ENCODE measurements at regions not wholly inside any gene's neighbourhood (a gene's known extent, or its start where the extent isn't known, plus 50 kb on each side); places are given as distances from the start of the nearest gene placed in this dataset.

GRCh38 chr6:155706806-155707205 lies 251.2 kb upstream of the NOX3 start:
- no peak for DNase-seq

DNA sequence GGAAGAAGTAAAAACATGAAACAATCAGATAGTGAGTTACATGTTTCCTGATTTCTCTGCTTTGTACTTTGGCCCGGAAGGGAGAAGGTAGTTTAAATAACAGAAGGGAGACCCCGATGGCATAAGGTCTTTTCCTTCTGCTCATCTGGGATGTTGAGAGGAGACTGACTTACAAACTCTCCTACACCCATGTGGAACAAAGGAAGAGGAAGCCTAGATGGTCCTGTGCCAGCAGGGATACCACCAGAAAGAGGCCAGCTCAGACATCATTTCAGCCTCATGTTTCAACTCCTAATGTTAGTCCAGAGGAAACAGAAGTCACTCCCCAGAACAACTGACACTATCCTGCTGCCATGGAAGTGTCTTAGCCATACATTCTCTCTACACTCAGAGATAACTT lies 250.7 kb upstream of the NOX3 start:
- no peak for DNase-seq

DNA sequence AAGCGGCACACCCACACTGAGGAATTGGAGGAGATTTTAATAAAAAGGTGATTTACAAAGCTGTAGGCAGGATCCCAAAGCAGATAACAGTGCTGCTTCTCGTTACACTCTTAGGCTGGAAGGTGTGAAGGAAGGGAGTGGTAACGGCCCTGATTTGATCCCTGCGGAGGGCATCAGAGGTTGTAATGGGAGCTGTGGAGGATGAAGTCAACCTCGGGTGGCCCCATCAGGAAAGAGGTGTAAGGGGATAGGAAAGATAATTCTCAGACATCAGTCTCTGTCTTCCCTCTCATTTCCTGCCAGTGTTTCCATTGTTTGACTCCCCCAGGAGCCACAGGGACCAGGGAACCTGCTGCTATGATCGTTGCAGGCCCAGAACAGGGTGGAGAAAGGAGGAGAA lies 245.7 kb upstream of the NOX3 start:
- no peak for DNase-seq

GRCh38 chr6:155695495-155695894 lies 239.9 kb upstream of the NOX3 start:
- DNase-seq: no peak

DNA sequence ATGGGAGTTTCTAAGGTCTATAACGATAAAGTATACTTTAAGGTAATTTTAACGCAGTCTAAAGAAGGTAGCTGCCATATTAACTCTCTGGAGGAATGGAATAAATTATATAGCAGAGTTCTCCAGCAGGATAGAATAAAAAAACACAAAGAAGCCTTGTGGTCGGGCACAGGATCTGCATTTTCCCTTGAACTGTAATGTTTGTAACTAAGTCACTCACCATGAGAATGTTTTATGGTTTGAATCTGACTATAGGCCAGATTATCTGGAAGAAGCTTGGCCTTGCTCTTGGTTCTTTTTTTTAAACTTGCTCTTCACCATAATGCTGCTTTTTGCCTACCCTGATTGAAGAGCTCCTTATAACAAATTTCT lies 238.8 kb upstream of the NOX3 start:
- DNase-seq: no peak

DNA sequence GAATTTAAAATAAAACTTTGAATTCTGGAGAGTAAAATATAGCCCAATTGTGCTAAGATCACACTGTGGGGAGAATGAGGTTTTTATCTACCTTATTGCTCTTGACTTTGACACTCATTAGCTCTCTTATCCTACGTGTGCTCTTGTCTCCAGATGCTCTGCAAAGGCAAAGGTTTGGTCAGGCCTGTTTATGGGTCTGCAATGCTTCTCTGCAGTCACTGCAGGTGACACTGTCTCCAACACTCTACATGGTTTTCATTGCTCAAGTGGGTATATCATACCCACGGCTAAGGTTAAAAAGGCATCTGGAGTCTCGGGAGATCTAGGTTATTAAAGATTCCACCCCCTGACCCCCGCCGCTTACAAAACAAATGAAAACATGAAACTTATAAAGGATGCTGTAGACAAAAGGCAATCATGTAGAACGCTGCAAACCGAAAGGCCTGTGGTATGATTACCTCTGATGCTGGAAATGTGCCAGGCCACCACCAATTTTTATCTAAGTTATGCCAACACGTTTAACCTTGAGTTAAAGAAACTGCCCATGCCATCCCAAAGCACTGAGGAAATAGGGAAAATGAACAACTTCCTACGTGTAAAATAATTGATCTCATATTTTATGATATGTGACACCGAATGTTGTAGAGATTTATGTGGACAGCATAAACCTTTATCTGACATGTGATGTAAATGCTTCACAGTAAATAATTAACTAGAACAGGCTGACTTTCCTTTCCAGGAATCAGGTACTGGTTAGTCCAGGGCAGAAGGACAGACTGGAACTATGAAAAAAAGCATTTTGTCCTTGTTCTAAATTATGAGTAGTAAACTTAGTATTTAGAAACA lies 238.2 kb upstream of the NOX3 start:
- no peak for DNase-seq

DNA sequence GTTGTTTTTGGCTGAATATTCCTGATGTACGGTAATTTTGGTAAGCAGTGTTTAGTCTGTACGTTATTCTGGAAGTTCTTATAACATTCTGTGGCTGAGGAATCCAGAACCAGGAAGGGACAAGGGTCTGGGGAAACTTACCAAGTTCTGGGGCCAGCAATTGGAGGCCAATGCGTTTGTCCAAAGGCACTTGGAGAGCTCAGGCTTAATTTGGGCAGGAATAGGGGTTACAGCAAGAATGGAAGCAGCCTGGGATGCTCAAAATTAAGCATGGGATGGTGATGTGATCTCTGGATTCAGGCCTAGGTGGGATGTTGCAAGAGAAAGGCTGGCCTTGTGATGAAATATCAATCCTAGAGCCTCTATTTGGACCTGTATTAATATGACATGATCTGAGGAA lies 235.2 kb upstream of the NOX3 start:
- no peak for DNase-seq

GRCh38 chr6:155687645-155688044 lies 232.0 kb upstream of the NOX3 start:
- no peak for DNase-seq

DNA sequence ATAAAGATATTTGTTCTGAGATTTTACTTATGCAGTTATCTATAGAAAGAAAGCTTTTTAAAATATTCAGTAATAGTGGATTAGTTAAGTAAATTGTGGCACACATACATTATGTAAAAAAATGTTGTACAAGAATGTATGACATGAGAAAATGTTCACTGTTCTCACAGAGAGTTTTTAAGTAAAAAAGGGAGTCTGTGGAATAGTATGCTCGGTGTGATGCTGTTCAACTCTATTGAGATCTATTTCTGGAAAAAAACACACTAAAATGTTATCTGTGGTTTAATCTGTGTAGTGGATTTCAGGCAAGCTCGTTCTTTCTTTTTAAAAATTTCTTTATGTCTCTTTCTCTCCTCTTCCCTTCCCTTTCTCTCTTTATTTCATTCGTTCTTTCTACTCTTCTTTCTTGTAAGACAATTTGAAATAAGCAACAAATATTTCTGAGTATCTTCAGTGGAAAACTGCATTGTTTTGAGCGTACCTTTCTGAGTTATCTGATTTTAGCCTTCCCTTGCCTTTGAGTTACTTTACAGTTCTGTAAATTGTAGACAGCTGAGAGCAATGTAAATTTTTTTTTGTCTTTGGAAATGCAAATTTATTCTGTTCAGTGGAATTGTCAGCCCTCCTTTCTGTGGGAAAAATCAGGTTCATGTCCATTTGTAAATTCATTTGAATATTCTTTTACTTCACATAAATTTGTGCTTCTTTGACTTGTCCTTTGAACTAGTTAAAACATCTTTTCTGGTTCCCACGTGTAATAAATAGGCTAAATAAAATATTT lies 229.0 kb upstream of the NOX3 start:
- no peak for DNase-seq

GRCh38 chr6:155678361-155678760 lies 222.7 kb upstream of the NOX3 start:
- DNase-seq: no peak

DNA sequence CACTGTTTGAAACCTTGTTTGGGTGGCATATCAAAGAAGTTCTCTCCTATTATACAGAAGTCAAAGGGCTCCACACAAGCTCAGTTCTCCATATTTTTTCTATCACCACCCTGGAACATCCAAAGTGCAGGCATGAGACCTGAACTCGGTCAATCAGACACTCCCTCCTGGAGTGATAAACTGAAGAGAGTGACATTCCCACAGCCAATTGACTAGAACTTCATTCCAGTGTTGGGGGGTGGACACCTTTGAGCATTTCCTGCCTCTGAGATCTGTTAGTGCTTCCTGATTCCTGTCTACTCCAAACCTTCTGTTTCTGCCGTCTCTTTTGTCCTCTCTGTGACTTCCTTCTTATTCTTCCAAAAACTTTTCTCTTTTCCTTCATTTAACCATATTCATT lies 220.7 kb upstream of the NOX3 start:
- DNase-seq: no peak

DNA sequence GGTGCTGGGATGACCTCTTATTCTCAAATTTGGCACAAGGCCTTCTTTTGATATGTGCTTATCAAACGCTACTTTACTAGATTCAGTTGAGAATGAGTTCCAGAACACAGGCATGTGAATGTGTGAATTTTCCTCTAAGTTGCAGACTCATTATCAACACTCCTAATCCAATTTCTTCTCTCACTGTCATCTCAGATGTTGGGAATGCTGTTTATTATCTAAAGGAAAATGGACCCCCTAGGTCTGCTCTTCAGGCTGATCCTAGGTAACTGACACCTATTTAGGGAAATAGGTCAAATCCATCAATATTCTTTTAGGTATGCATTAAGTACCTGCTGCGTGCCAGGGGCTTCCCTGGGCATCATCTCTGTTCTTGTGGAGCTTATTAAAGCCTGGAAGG lies 215.0 kb upstream of the NOX3 start:
- DNase-seq: no peak

- DNase-seq: no peak
Measured at GRCh38 chr6:155660251-155660977, 204.8 kb upstream of the NOX3 start.

DNA sequence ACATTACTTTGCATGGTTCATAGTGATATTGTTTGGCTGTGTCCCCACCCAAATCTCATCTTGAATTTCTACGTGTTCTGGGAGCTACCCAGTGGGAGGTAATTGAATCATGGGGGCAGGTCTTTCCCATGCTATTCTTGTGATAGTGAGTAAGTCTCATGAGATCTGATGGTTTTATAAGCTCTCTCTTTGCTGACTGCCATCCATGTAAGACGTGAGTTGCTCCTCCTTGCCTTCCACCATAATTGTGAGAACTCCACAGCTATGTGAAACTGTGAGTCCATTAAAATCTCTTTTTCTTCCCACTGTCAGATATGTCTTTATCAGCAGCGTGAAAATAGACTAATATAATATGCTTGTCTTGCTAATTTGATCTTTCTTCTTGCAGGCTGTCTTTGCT lies 200.4 kb upstream of the NOX3 start:
- no peak for DNase-seq

DNA sequence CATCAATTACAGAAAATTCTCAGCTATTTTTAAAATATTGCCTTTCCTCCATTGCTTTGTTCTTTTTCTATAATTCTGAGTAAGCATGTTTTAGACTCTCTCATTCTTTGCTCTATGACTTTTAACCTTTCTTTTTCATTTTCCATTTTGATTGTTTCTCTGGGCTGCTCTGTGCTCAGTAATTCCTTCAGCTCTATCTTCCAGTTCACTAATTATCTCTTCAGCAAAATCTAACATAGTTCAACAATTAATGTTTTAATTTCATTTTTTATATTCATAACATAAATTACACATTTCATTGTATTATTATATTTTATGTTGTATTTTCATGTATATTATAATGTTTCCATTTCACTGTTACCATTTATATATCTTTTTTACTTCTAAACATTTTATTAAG lies 198.8 kb upstream of the NOX3 start:
- no peak for DNase-seq

DNA sequence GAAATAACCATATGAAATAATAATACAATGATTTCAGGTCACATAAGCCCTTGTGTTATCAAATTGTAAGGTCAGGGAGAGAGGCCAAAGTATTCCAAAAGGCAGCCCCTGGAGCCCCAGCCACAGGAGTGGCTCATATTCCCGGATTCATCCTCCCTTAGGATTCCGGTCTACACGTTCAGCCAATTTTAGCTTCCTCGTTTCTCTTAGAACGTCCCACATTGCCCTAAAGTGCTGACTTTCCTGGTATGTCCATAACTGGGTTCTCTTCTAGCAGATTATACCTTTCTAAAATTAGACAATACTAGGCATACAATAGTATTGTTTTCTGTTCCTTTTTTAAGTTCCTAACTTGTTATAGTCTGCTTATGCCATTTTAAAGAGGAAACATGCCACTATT lies 192.7 kb upstream of the NOX3 start:
- no peak for DNase-seq

DNA sequence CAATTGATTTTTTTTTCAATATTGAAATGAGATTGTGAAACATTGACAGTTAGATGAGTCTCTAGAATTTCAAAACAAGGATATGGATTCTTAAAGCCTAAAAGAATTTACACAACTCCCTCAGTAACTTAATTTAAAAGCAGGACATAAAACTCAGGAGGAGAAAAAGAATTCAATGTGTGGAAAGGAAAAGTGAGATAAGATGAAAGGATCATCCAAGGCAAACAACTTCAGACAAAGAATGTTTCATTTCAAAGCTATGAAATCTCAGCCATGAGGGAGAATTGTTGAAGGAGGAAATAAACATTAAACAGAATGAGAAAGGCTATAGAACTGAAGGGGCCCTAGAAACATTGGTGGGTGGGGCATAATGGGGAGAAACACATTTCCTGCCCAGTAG lies 191.7 kb upstream of the NOX3 start:
- no peak for DNase-seq

GRCh38 chr6:155646443-155646842 lies 190.8 kb upstream of the NOX3 start:
- DNase-seq: no peak

- DNase-seq: no peak
Measured at GRCh38 chr6:155645325-155645724, 189.7 kb upstream of the NOX3 start.

- DNase-seq: no peak
Measured at GRCh38 chr6:155641603-155642002, 186.0 kb upstream of the NOX3 start.

- no peak for DNase-seq
Measured at GRCh38 chr6:155638200-155638599, 182.6 kb upstream of the NOX3 start.

DNA sequence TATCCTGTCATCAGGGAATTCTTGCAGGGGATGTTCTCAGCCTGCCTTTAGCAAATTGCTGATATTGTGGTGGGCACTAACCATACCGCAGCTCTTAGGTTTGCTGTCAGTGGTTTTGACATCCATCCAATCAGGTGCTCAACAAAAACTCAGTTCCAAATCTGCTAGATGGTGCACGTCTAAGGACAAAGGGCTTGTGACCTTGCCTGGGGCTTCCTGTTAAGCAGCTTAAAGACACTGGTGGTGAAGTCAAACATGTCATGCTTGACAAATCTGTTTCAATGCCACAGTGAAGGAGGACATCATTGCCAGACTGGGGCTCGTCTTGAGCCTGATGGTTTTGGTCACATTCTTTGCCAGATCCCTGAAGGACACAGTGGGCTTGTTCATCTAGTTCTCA lies 179.8 kb upstream of the NOX3 start:
- DNase-seq: no peak

- DNase-seq: no peak
Measured at GRCh38 chr6:155630085-155630484, 174.4 kb upstream of the NOX3 start.

- DNase-seq: no peak
Measured at GRCh38 chr6:155629652-155630051, 174.0 kb upstream of the NOX3 start.

Measured in NCI-H1694 (cell line).